NCI-H2081 (cell line): ENCODE measurements at regions not wholly inside any gene's neighbourhood (a gene's known extent, or its start where the extent isn't known, plus 50 kb on each side); places are given as distances from the start of the nearest gene placed in this dataset.
A peak's percentile ranks its signal among the peaks of the same experiment; 100 is the strongest.

Experiments used
- DNase-seq, 2 experiments: peaks; one replicate each; lab custom pipeline; 2025; lab: John Stamatoyannopoulos, UW

DNA sequence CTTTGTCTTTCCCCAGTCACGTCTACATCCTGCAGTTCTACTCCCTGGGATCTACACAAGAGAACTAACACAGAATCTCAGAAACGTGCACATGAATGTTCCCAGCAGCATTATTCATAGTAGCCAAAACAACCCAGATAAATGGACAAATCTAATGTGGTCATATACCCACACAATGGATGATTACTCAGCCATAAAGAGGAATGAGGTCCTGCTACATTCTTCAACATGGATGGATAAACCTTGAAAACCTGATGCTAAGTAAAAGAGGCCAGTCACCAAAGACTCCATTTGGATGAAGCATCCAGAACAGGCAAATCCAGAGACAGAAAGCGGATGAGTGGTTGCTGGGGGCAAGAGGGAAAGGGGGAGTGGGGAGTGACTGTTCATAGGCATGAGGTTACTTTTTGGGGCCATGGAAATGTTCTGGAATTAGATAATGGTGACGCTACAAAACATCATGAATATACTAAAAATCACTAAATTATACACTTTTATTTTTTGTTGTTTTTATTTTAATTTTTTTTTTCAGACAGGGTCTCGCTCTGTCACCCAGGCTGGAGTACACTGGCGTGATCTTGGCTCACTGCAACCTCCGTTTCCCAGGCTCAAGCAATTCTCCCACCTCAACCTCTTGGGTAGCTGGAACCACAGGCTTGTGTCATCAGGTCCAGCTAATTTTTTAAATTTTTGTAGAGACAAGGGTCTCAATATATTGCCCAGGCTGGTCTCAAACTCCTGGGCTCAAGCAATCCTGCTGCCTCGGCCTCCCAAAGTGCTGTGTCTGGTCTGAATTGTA lies 50.8 kb upstream of the DSN1 start:
- no peak for DNase-seq

GRCh38 chr20:36825385-36826104 lies 50.4 kb upstream of the TLDC2 start:
- DNase-seq, result peak; percentile 61 to 73
